Choroid plexus epithelial cell (primary cell): ENCODE measurements at regions not wholly inside any gene's neighbourhood (a gene's known extent, or its start where the extent isn't known, plus 50 kb on each side); places are given as distances from the start of the nearest gene placed in this dataset.

Experiments
- DNase-seq: peaks from one replicate; pipeline ENCODE4 v3.0.0-alpha.2; 2010; ENCODE audit warnings: low read depth
- H3K4me3 ChIP-seq: 2 replicates; pipeline ENCODE4 v1.5.1; 2011; ENCODE audit warnings: low read depth, mild to moderate bottlenecking, control low read depth, low read length, moderate library complexity
- CTCF ChIP-seq: conservative IDR thresholded peaks from 2 replicates; pipeline ENCODE4 v1.5.1; 2011; ENCODE audit warnings: low read depth, mild to moderate bottlenecking, control low read depth, inconsistent platforms, low read length, moderate library complexity

GRCh38 chr5:36786448-36787012 lies 90.0 kb upstream of the NIPBL start:
- TF ChIP-seq CTCF, result no peak
- no peak for DNase-seq
- no peak overlapping the region for H3K4me3 ChIP-seq

- no peak overlapping the region for H3K4me3 ChIP-seq
- TF ChIP-seq CTCF, result no peak
- no peak for DNase-seq
These were observed 89.0 kb upstream of the NIPBL start for GRCh38 chr5:36787365-36788093.

GRCh38 chr5:36790847-36791246 lies 85.7 kb upstream of the NIPBL start:
- TF ChIP-seq CTCF, result no peak
- no peak overlapping the region for H3K4me3 ChIP-seq
- no peak for DNase-seq

GRCh38 chr5:36792560-36793180 lies 83.9 kb upstream of the NIPBL start:
- TF ChIP-seq CTCF, result no peak
- DNase-seq, result no peak
- H3K4me3 ChIP-seq, result no peak overlapping the region

- no peak for TF ChIP-seq CTCF
- no peak overlapping the region for H3K4me3 ChIP-seq
- DNase-seq, result no peak
These were observed 81.2 kb upstream of the NIPBL start for GRCh38 chr5:36795366-36795765.

GRCh38 chr5:36796155-36796554 lies 80.4 kb upstream of the NIPBL start:
- no peak for TF ChIP-seq CTCF
- no peak overlapping the region for H3K4me3 ChIP-seq
- DNase-seq, result peak; percentile 37
